ENCODE measurements at regions not wholly inside any gene's neighbourhood (a gene's known extent, or its start where the extent isn't known, plus 50 kb on each side); places are given as distances from the start of the nearest gene placed in this dataset.

DNA sequence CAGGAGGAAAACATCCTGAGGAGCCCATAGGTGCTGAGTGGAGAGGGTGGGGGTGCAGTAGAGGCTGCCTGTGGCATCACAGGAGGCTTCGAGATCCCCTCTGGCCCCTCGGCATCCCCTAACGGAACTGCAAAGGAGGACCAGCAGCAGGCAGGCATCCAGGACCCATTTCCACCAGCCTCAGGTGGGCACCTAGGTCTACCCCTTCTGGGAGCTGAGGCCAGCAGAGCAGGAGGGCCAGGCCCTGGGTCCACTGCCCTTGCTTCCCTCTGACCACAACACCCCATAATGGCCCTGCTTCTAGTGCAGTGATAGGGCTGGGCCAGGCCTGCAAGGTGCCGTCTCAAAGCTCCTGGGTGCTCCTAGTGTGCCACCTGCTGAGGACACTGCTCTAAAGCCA lies 723.0 kb downstream of the PTPRU start:
- TF ChIP-seq ZNF274 (IDR thresholded peaks at IDR 0.05; ENCODE audit: low read depth, low read length) (no peak), SUZ12 (IDR thresholded peaks at IDR 0.05; ENCODE audit: extremely low read depth, insufficient read depth, insufficient read length) (no peak)

Data from NT2/D1 (cell line).